Keratinocyte (primary cell): ENCODE measurements at regions not wholly inside any gene's neighbourhood (a gene's known extent, or its start where the extent isn't known, plus 50 kb on each side); places are given as distances from the start of the nearest gene placed in this dataset.

ENCODE experiments used
- DNase-seq: peaks from one replicate; pipeline ENCODE4 v3.0.0-alpha.2; 2011; ENCODE audit warnings: low read depth, missing footprints, low spot score
- FAIRE-seq: peaks from 2 replicates; lab custom pipeline; 2011; peaks lifted over from hg19 to GRCh38; lab: Jason Lieb, UNC
- H2AFZ ChIP-seq: 2 replicates; pipeline ENCODE4 v1.6.0; 2012; ENCODE audit warnings: low read length, control low read depth, inconsistent platforms; ENCODE audit not compliant: control insufficient read depth
- H3K27ac ChIP-seq: 2 replicates; pipeline ENCODE4 v1.5.1; 2011; ENCODE audit warnings: low read length; ENCODE audit not compliant: control insufficient read depth, insufficient read depth
- H3K27me3 ChIP-seq: 3 replicates; pipeline ENCODE4 v1.6.0; 2011; ENCODE audit warnings: low read length; ENCODE audit not compliant: control insufficient read depth, insufficient read depth; ENCODE audit errors: extremely low read depth
- H3K36me3 ChIP-seq, 2 experiments: 2 replicates in 1 of 2; 3 replicates in 1 of 2; pipeline ENCODE4 v1.5.1; 2011; ENCODE audit warnings: low read length in 2 of 2, mild to moderate bottlenecking in 1 of 2; ENCODE audit not compliant: control insufficient read depth in 2 of 2, insufficient read depth in 2 of 2; ENCODE audit errors: extremely low read depth in 1 of 2
- H3K4me1 ChIP-seq: 3 replicates; pipeline ENCODE4 v1.5.1; 2011; ENCODE audit warnings: low read length; ENCODE audit not compliant: control insufficient read depth, insufficient read depth; ENCODE audit errors: extremely low read depth
- H3K4me2 ChIP-seq: 3 replicates; pipeline ENCODE4 v1.6.0; 2011; ENCODE audit warnings: low read depth, low read length; ENCODE audit not compliant: control insufficient read depth, insufficient read depth; ENCODE audit errors: extremely low read depth
- H3K4me3 ChIP-seq, 3 experiments: fragments of 200-600 bp in 1 of 3; sonication (generic) in 1 of 3; 2 replicates in 2 of 3; 3 replicates in 1 of 3; pipeline ENCODE4 v1.5.1; 2011 to 2016; ENCODE audit warnings: low read length in 3 of 3, mild to moderate bottlenecking in 3 of 3, control low read depth in 2 of 3, inconsistent platforms in 1 of 3, low read depth in 1 of 3, mixed read lengths in 1 of 3, mixed run types in 1 of 3, moderate library complexity in 1 of 3; ENCODE audit not compliant: control insufficient read depth in 2 of 3, insufficient read depth in 2 of 3; ENCODE audit errors: extremely low read depth in 1 of 3
- H3K79me2 ChIP-seq: 2 replicates; pipeline ENCODE4 v1.6.0; 2012; ENCODE audit warnings: low read length; ENCODE audit not compliant: control insufficient read depth, insufficient read depth
- H3K9ac ChIP-seq: 3 replicates; pipeline ENCODE4 v1.6.0; 2011; ENCODE audit warnings: low read length; ENCODE audit not compliant: control insufficient read depth, insufficient read depth; ENCODE audit errors: extremely low read depth
- H3K9me1 ChIP-seq: 3 replicates; pipeline ENCODE4 v1.6.0; 2011; ENCODE audit warnings: low read length; ENCODE audit not compliant: control insufficient read depth, insufficient read depth; ENCODE audit errors: extremely low read depth
- H3K9me3 ChIP-seq: 2 replicates; pipeline ENCODE4 v1.5.1; 2012; ENCODE audit warnings: low read depth, low read length; ENCODE audit not compliant: control insufficient read depth
- H4K20me1 ChIP-seq: 3 replicates; pipeline ENCODE4 v1.6.0; 2011; ENCODE audit warnings: low read length; ENCODE audit not compliant: control insufficient read depth, insufficient read depth; ENCODE audit errors: extremely low read depth
- CTCF ChIP-seq, 3 experiments: IDR thresholded peaks in 1 of 3; conservative IDR thresholded peaks in 1 of 3; optimal IDR thresholded peaks in 1 of 3; 2 replicates in 2 of 3; 3 replicates in 1 of 3; pipeline versions ENCODE3 to v1.5.1; 2011; ENCODE audit warnings: low read length in 3 of 3, mild to moderate bottlenecking in 3 of 3, moderate library complexity in 2 of 3, control low read depth in 1 of 3, inconsistent platforms in 1 of 3; ENCODE audit not compliant: insufficient read depth in 2 of 3; ENCODE audit errors: extremely low read depth in 1 of 3
- EZH2 ChIP-seq: IDR thresholded peaks from one replicate; pipeline ENCODE4 v1.6.1; 2012; ENCODE audit warnings: inconsistent platforms, mild to moderate bottlenecking, low read length, moderate library complexity
- dilution Hi-C: fragments of 300-500 bp; cut with MboI; formaldehyde crosslinking; loops from one replicate; pipeline ENCODE4 v1.7.0; 2020; ENCODE audit warnings: low sequenced_read_pairs; ENCODE audit not compliant: extremely low pct_ligation_motif_present

GRCh38 chr7:68314208-68314607 lies 1284.1 kb upstream of the AUTS2 start:
- H3K27me3 ChIP-seq = no peaks in the 10 kb centered on the region
- H3K9ac ChIP-seq = no peak overlapping the region
- H2AFZ ChIP-seq = peak overlapping the region; percentile 16
- H4K20me1 ChIP-seq = no peaks in the 10 kb centered on the region
- H3K9me3 ChIP-seq = no peaks in the 10 kb centered on the region
- H3K4me3 ChIP-seq = no peak overlapping the region
- no peaks in the 10 kb centered on the region for H3K36me3 ChIP-seq
- H3K27ac ChIP-seq = no peak overlapping the region
- no peak for DNase-seq
- no peaks in the 10 kb centered on the region for H3K4me1 ChIP-seq
- H3K79me2 ChIP-seq = no peaks in the 10 kb centered on the region
- no peak for FAIRE-seq
- dilution Hi-C loops = no loop called here
- TF ChIP-seq CTCF (optimal IDR thresholded peaks at IDR 0.05 in 1 of 3, IDR thresholded peaks at IDR 0.05 in 1 of 3, conservative IDR thresholded peaks at IDR 0.05 in 1 of 3; ENCODE audit: extremely low read depth in 1 of 3, insufficient read depth in 2 of 3, low read length in 3 of 3) = no peak
- no peak for TF ChIP-seq EZH2
- no peak overlapping the region for H3K4me2 ChIP-seq
- H3K9me1 ChIP-seq = no peaks in the 10 kb centered on the region

- H3K9me3 ChIP-seq = no peaks in the 10 kb centered on the region
- peaks cover 15% of the 10 kb centered on the region for H3K4me1 ChIP-seq
- no peak overlapping the region for H3K9ac ChIP-seq
- H3K27ac ChIP-seq = no peak overlapping the region
- no peak for DNase-seq
- H3K79me2 ChIP-seq = no peaks in the 10 kb centered on the region
- no peak overlapping the region for H2AFZ ChIP-seq
- H3K36me3 ChIP-seq = no peaks in the 10 kb centered on the region
- H3K4me2 ChIP-seq = no peak overlapping the region
- no peak overlapping the region for H3K4me3 ChIP-seq
- H4K20me1 ChIP-seq = no peaks in the 10 kb centered on the region
- H3K27me3 ChIP-seq = no peaks in the 10 kb centered on the region
- no peak for TF ChIP-seq EZH2
- no peak for TF ChIP-seq CTCF (optimal IDR thresholded peaks at IDR 0.05 in 1 of 3, IDR thresholded peaks at IDR 0.05 in 1 of 3, conservative IDR thresholded peaks at IDR 0.05 in 1 of 3; ENCODE audit: extremely low read depth in 1 of 3, insufficient read depth in 2 of 3, low read length in 3 of 3)
- dilution Hi-C loops = no loop called here
- H3K9me1 ChIP-seq = no peaks in the 10 kb centered on the region
- FAIRE-seq = no peak
Observed at GRCh38 chr7:68317476-68317875, 1280.8 kb upstream of the AUTS2 start.
